ENCODE measurements at regions not wholly inside any gene's neighbourhood (a gene's known extent, or its start where the extent isn't known, plus 50 kb on each side); places are given as distances from the start of the nearest gene placed in this dataset.

- TF ChIP-seq EP300 (IDR thresholded peaks at IDR 0.05), result no peak
- TF ChIP-seq POLR2A (IDR thresholded peaks at IDR 0.05), result no peak
- TF ChIP-seq CTCF (IDR thresholded peaks at IDR 0.05), result no peak
- no peak overlapping the region for H3K4me3 ChIP-seq
Measured at GRCh38 chr4:124390861-124391260, 321.7 kb downstream of the ANKRD50 start.

GRCh38 chr4:124396333-124396732, 316.2 kb downstream of the ANKRD50 start:
- no peak for TF ChIP-seq POLR2A (IDR thresholded peaks at IDR 0.05)
- TF ChIP-seq CTCF (IDR thresholded peaks at IDR 0.05), result no peak
- no peak for TF ChIP-seq EP300 (IDR thresholded peaks at IDR 0.05)
- 92 to 94% methylated on average over 3 of the region's 3 CpGs for WGBS, 2 donors
- Histone ChIP-seq H3K27me3 (no peaks in the 10 kb centered on the region), H3K9me3 (no peaks in the 10 kb centered on the region), H3K27ac (no peak overlapping the region), H3K36me3 (no peaks in the 10 kb centered on the region), H3K4me3 (no peak overlapping the region), H3K4me1 (no peaks in the 10 kb centered on the region)
- no peak for DNase-seq (ENCODE audit: low spot score in 2 of 2)

More at GRCh38 chr4:124390861-124391260, 321.7 kb downstream of the ANKRD50 start:
- Histone ChIP-seq H3K4me1 (no peaks in the 10 kb centered on the region), H3K27me3 (no peaks in the 10 kb centered on the region), H3K9me3 (no peaks in the 10 kb centered on the region), H3K27ac (no peak overlapping the region), H3K36me3 (no peaks in the 10 kb centered on the region)
- no peak for DNase-seq (ENCODE audit: low spot score in 2 of 2)
- WGBS, 2 donors, result 59 to 65% methylated on average over 4 of the region's 4 CpGs

GRCh38 chr4:124401606-124402005, 310.9 kb downstream of the ANKRD50 start:
- Histone ChIP-seq H3K4me3 (no peak overlapping the region), H3K9me3 (no peaks in the 10 kb centered on the region), H3K4me1 (no peaks in the 10 kb centered on the region), H3K27ac (no peak overlapping the region), H3K36me3 (no peaks in the 10 kb centered on the region), H3K27me3 (no peaks in the 10 kb centered on the region)
- TF ChIP-seq POLR2A (IDR thresholded peaks at IDR 0.05), result no peak
- no peak for TF ChIP-seq CTCF (IDR thresholded peaks at IDR 0.05)
- TF ChIP-seq EP300 (IDR thresholded peaks at IDR 0.05), result no peak
- DNase-seq (ENCODE audit: low spot score in 2 of 2), result no peak
- 71 to 72% methylated on average over 3 of the region's 3 CpGs for WGBS, 2 donors

- no peaks in the 10 kb centered on the region for H3K4me1 ChIP-seq
- no peak overlapping the region for H3K27ac ChIP-seq
- WGBS, 2 donors, result 62 to 66% methylated on average over 4 of the region's 4 CpGs
- H3K9me3 ChIP-seq, result no peaks in the 10 kb centered on the region
- no peaks in the 10 kb centered on the region for H3K36me3 ChIP-seq
- TF ChIP-seq POLR2A (IDR thresholded peaks at IDR 0.05), result no peak
- TF ChIP-seq CTCF (IDR thresholded peaks at IDR 0.05), result no peak
- TF ChIP-seq EP300 (IDR thresholded peaks at IDR 0.05), result no peak
- no peak overlapping the region for H3K4me3 ChIP-seq
- no peak for DNase-seq (ENCODE audit: low spot score in 2 of 2)
- no peaks in the 10 kb centered on the region for H3K27me3 ChIP-seq
Measured at GRCh38 chr4:124409044-124409443, 303.5 kb downstream of the ANKRD50 start.

GRCh38 chr4:124414276-124415040, 298.1 kb downstream of the ANKRD50 start:
- Histone ChIP-seq H3K4me1 (peaks cover 0 to 3% (median 0%) of the 10 kb centered on the region in 4 donors), H3K27ac (no peak overlapping the region), H3K4me3 (no peak overlapping the region), H3K27me3 (no peaks in the 10 kb centered on the region), H3K36me3 (no peaks in the 10 kb centered on the region), H3K9me3 (no peaks in the 10 kb centered on the region)
- 52 to 58% methylated on average over 2 of the region's 2 CpGs for WGBS, 2 donors
- no peak for TF ChIP-seq CTCF (IDR thresholded peaks at IDR 0.05)
- TF ChIP-seq EP300 (IDR thresholded peaks at IDR 0.05), result no peak
- TF ChIP-seq POLR2A (IDR thresholded peaks at IDR 0.05), result no peak
- no peak for DNase-seq (ENCODE audit: low spot score in 2 of 2)
